Gastroesophageal sphincter (tissue), 3 donors: ENCODE measurements at regions not wholly inside any gene's neighbourhood (a gene's known extent, or its start where the extent isn't known, plus 50 kb on each side); places are given as distances from the start of the nearest gene placed in this dataset.

ENCODE experiments used
- CTCF ChIP-seq, 4 experiments: fragments of 200-600 bp in 2 of 4; fragments of 450-650 bp in 2 of 4; sonication (generic) in 1 of 4; IDR thresholded peaks; one replicate each; pipeline ENCODE4 v1.5.1; 2017 to 2019; ENCODE audit warnings: antibody characterized with exemption in 4 of 4, mild to moderate bottlenecking in 2 of 4, moderate library complexity in 2 of 4
- EP300 ChIP-seq: sonication (generic); formaldehyde crosslinking; IDR thresholded peaks from one replicate; pipeline ENCODE4 v1.6.1; 2017; ENCODE audit warnings: antibody characterized with exemption, mild to moderate bottlenecking
- POLR2A ChIP-seq, 2 donors: fragments of 450-650 bp; IDR thresholded peaks; one replicate each; pipeline ENCODE4 v1.6.1; 2017; ENCODE audit warnings: antibody characterized with exemption in 2 of 2, mild to moderate bottlenecking in 2 of 2, moderate library complexity in 1 of 2
- POLR2AphosphoS5 ChIP-seq: sonication (generic); formaldehyde crosslinking; IDR thresholded peaks from one replicate; pipeline ENCODE4 v1.6.1; 2017; ENCODE audit warnings: antibody characterized with exemption

GRCh38 chr14:83289896-83290295 lies 1756.2 kb upstream of the SEL1L start:
- TF ChIP-seq POLR2AphosphoS5, result no peak
- TF ChIP-seq POLR2A (IDR thresholded peaks at IDR 0.05), result no peak
- TF ChIP-seq CTCF (IDR thresholded peaks at IDR 0.05), result no peak
- no peak for TF ChIP-seq EP300
